Fibroblast of lung (primary cell): ENCODE measurements at regions not wholly inside any gene's neighbourhood (a gene's known extent, or its start where the extent isn't known, plus 50 kb on each side); places are given as distances from the start of the nearest gene placed in this dataset.

Source experiments
- EZH2 ChIP-seq: IDR thresholded peaks from 2 replicates; pipeline ENCODE4 v1.5.1; 2012; ENCODE audit warnings: low read length, control low read depth, mild to moderate bottlenecking; ENCODE audit errors: missing control alignments
- TF ChIP-seq, protein P1 (sequence below), 2 donors: IDR thresholded peaks in 1 of 2; conservative IDR thresholded peaks in 1 of 2; 1 replicate in 1 of 2; 2 replicates in 1 of 2; pipeline ENCODE4 v1.5.1; 2011 to 2012; ENCODE audit warnings: low read length in 2 of 2, control low read depth in 1 of 2, inconsistent platforms in 1 of 2, low read depth in 1 of 2, mild to moderate bottlenecking in 1 of 2

DNA sequence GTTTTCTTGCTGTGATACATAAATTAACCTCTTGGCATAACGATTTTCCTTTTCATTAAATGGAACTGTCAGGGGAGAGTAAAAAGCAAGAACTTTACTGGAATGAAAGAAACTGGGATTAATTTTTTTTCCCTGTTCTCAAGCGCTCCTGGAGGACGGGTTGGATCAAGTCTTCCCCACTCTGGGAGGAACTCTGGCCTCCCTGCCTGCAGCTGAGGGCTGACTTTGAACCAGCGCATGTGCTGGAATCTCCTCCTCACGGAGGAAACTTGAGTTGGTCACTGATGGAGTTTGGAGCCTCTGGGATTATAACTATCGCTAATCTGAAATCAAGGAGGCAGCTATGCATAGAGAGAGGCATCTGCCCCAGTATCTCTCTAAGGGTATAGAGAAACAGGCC is 406.4 kb upstream of the TMEM132C start:
- TF ChIP-seq, protein P1, sequence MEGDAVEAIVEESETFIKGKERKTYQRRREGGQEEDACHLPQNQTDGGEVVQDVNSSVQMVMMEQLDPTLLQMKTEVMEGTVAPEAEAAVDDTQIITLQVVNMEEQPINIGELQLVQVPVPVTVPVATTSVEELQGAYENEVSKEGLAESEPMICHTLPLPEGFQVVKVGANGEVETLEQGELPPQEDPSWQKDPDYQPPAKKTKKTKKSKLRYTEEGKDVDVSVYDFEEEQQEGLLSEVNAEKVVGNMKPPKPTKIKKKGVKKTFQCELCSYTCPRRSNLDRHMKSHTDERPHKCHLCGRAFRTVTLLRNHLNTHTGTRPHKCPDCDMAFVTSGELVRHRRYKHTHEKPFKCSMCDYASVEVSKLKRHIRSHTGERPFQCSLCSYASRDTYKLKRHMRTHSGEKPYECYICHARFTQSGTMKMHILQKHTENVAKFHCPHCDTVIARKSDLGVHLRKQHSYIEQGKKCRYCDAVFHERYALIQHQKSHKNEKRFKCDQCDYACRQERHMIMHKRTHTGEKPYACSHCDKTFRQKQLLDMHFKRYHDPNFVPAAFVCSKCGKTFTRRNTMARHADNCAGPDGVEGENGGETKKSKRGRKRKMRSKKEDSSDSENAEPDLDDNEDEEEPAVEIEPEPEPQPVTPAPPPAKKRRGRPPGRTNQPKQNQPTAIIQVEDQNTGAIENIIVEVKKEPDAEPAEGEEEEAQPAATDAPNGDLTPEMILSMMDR (conservative IDR thresholded peaks at IDR 0.05 in 1 of 2, IDR thresholded peaks at IDR 0.05 in 1 of 2; ENCODE audit: low read depth in 1 of 2, low read length in 2 of 2) = no peak
- TF ChIP-seq EZH2 = no peak
